Brain pericyte (primary cell): ENCODE measurements at regions not wholly inside any gene's neighbourhood (a gene's known extent, or its start where the extent isn't known, plus 50 kb on each side); places are given as distances from the start of the nearest gene placed in this dataset.

Experiments
- DNase-seq: peaks from one replicate; pipeline ENCODE4 v3.0.0-alpha.2; 2012; ENCODE audit warnings: low read depth, low spot score

DNA sequence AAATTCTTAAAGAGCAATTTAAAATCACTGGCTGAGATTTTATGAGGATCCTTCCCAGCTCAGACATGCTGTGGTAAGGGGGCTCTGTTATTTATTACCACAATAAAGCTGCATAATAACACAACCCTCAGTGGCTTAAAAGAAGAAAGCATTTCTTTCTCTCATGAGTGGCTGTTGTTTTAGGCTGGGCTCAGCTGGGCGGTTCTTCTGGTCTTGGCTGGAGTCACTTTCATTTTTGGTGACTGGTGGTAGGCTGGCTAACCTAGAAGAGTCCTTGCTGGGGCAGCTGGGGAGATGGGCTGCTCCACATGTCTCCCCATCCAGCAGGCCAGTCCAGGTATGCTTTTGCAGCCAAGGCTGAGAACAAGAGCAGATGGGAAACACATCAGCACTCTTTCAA is 113.0 kb upstream of the MSX1 start:
- DNase-seq: no peak

- no peak for DNase-seq
Observed at GRCh38 chr4:4740071-4740470, 119.4 kb upstream of the MSX1 start.

GRCh38 chr4:4735870-4736269 is 123.6 kb upstream of the MSX1 start:
- no peak for DNase-seq

DNA sequence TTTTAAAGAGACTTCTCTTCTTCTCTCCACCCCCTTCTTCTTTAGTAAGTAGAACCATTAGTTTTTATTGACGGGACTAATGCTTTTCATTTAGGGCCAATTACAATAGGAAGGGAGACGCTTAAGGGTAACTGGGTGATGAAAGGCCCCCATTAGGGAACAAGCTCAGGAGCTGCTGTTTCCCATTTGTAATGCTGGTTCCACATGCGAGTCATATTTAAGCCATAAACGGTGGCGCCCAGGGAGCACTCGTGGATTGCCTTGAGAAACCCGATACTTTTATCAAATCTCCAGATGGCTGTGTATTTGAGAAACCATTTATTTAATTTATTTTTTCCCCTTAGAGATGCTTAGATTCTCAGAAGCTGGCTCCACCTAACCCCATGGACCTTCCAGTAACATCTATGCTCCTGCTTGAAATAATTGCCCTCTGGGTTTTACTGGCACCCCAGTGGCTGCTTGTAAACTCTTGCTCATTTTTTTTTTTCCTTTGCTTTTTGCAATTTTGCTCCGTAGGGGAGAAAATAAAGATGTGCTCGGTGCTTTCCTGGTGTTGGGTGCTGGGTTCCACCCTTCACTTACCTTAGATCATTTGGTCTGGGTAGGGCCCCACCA is 124.2 kb upstream of the MSX1 start:
- DNase-seq: no peak

DNA sequence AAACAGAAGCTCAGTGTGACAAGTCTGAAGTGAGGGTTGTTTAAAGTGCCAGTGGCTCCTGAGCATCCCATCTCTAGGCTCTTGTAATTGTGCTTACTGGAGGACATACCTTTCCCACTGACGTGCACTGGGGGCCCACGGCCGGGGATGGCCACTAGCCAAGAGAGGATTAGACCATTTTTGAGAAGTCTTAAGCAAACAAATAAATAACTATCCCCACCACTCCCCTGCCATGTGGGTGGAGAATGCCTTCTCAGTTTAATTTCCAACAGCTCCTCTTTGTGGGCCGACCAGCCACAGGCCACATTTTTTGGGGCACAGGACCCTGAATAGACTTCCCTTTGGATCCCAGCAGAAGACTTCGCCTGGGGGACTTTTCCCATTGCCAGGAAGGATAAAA is 125.0 kb upstream of the MSX1 start:
- no peak for DNase-seq

DNA sequence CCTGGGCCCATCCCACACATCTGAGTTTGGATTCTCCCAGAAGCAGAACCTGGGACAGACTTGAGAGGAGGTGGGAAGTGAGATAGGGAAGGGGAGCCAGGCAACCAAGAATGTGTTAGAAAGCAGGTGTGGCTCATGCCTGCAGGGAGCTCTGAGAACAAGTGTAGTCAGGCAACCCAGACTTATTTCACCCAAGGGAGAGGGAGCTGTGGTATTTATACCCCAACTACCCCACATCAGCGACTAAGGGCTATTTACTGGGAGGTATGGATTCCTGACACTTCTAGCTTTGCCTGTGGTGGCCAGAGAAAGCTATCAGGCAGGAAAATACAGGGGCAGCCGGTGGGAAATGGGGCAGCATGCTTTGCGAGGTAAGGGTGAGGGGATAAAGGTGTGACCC is 125.8 kb upstream of the MSX1 start:
- DNase-seq: no peak

GRCh38 chr4:4730249-4730648 is 129.2 kb upstream of the MSX1 start:
- no peak for DNase-seq

DNA sequence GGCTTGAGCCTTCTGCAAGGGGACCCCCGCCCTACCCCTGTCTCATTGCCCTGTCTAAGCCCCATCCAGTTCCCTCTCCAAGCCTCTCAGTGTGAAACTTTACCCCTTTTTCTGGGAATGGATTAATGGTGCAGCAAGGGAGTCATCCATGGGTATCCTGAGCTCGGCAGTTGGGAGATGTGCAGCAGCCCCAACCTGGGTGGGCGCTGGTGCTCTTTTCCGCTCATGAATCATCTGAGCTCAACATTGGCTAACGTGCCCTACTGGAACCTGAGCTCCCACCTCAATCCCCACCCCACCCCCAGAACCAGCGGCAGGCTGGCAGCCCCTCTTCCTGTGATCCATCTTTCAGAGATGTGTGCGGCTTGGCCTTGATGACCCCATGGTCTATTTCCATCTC is 130.3 kb upstream of the MSX1 start:
- DNase-seq: no peak

DNA sequence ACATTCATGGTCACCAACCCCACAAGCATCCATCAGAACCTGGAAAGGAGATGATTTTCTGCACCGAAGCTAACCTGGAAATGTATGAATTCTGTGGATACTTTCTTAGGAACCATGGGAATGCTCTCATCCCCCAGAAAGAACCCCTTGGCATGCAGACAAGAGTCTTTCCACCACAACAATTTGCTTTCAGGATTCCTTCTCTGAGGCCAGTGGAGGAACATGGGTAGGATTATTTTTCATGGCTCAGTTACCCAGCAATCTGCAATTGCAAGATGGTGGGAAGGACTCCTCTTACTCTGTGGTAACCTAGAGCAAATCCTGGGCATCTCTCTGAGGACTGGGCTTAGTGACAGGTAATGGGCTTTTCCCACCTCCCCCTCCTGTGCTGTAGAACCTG is 131.9 kb upstream of the MSX1 start:
- no peak for DNase-seq

DNA sequence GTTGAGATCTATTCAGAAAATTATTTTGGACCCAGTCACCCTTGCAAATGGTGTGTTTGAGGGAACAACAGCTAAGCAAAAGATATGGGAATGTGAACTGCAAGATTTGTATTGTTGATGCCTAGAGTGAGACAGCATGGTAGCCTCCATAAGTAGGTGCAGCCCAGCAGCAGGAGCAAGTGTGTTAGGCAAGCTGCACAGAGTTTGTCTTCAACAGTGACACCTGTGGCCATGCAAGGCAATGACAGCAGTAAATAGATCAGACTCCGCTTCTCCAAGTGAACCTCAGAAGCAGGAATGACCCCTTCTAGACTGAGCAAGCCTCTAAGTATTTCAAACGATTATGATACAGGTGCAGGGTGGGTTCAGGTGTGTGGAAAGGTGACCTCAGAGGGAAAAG is 133.4 kb upstream of the MSX1 start:
- no peak for DNase-seq

DNA sequence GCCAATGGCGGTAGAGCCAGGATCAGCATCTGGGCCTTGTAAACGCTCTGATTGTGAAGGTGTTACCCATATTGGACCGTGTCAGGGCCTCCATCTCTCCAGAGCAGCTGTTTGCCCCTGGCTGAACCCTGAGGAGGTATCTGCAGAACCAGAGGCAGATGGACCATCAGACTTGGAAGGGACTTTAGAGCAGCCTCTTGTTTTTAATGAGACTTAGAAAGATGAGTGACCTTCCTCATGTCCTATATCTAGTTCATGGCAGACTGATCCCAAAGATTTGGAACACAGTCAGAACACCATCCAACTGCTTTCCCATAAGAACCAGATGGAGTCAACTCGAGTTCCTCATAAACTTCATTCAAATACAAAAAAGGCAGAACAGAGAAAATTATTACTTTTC is 135.1 kb upstream of the MSX1 start:
- no peak for DNase-seq

- DNase-seq: no peak
Observed at GRCh38 chr4:4721636-4722035, 137.8 kb upstream of the MSX1 start.

DNA sequence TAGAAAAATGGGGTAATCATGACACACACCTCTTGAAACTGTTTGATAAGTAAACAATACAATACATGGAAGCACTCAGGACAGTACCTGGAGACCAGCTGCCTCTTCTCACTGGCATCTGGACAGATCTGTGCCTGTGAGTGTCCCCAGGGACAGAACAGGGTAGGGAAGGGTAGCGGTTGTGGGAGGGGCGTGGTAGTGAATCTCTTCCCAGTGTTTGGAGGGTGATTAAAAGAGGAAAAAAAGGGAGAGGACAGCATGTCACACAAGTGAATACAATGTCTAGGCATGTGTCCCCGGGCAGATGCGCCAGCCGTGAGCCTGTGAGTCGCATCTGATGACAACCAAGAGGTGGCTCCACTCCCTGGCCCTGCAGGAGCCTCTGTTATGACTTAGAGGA is 138.8 kb upstream of the MSX1 start:
- no peak for DNase-seq

DNA sequence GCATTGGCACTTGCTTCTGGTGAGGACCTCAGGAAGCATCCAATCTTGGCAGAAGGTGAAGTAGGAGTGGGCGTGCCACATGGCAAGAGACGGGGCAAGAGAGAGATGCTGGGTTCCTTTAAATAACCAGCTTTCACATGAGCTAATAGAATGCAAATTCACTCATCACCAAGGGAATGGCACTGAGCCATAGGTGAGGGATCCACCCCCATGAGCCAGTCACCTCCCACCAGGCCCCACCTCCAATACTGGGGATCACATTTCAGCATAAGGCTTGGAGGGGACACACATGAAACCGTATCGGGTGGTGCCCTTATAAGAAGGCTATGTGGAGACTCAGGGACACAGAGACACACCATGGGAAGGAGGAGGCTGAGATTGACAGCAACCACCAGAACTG is 140.0 kb upstream of the MSX1 start:
- DNase-seq: no peak

- DNase-seq: no peak
Observed at GRCh38 chr4:4717692-4718091, 141.8 kb upstream of the MSX1 start.

DNA sequence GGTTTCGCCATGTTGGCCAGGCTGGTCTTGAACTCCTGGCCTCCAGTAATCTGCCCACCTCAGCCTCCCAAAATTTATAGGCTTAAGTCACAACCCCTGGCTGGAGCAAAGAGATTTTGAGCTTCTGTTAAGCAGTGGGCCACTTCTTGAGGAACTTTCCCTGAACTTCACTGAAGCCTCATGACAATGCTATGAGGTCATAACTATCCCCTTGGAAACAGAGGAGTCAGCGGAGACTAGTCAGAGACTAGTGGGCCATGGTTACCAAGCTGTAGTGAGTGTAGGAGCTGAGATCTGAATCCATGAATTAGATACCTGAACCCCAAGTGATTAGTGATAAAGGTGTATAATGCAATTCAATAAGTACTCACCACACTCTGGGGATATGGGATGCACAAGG is 145.1 kb upstream of the MSX1 start:
- no peak for DNase-seq

DNA sequence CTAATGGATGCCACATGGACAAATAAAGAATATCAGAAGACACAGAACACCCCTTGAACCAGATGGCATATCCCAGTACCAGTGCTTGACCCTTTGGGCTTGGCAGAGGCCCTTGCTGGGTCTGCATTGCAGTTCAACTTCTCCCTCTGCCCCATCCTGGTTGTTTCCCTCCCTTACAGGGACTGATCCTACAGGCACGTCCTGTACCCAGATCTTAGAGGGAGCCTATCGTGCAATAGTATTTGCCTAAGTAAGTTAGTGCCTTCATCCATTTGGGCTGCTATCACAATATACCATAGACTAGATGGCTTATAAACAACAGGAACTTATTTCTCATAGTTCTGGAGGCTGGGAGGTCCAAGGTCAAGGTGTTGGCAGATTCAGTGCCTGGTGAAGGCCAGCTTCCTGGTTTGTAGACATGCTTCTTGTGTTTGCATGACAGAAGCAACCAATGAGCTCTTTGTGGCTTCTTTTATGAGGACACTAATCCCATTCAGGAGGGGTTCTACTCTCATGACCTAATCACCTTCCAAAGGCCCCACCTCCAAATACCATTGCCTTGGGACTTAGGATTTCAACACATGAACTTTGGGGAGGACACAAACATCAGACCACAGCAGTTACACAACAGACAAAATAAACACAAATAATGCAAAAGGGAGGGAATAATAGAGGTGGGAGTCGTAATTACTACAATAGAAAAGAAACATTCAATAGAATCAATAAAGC is 146.5 kb upstream of the MSX1 start:
- DNase-seq: no peak

- DNase-seq: no peak
Observed at GRCh38 chr4:4711902-4712301, 147.6 kb upstream of the MSX1 start.

DNA sequence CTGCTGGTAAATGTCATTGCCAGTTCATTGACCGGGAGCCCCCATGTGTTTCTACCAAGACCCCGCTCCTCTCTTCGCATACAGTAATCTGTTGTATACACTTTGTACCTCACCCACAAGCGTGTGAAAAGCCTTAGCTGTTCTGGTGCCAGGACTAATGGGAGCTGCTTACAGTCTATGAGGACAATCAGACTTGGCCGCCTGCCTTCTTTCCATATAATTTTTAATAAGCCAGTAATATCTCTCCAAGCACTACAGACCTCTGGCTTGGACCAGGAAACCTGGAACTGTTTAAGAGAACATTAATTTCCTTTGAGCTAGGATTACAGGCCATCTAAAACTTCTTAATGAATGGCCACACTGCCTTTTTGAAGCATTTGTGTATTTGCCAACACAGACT is 149.7 kb upstream of the MSX1 start:
- no peak for DNase-seq

- DNase-seq: no peak
Observed at GRCh38 chr4:4704267-4704666, 155.2 kb upstream of the MSX1 start.

DNA sequence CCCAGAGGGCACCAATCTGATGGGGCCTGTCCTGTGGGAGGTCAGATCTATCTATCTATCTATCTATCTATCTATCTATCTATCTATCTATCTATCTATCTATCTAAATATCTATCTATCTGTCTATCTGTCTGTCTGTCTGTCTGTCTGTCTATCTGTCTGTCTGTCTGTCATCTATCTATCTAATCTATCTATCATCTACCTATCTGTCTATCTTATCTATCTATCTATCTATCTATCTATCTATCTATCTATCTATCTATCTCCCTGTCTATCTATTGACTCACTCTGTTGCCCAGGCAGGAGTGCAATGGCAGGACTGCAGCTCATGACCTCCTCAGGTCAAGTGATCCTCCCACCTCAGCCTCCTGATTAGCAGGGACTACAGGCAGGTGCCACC is 155.7 kb upstream of the STX18 start:
- DNase-seq: no peak

DNA sequence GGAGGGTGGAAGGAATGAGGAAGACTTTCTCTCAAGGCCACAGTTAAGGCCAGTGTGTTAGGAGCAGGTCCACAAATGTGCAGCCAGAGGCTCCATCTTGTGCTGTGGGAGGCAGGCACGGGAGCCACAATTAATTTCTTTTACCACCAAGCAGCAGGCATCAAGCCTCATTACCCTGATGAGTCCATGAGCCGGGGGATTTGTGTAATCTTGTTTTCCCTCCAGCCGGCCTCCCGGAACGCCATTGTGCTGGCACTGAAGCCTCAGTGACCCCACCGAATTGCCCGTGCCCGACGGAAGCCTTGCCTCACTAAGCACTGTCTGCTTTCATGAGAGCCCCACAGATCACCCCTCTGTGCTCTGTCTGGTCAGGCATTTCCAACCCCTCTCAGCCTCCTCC is 154.7 kb upstream of the STX18 start:
- no peak for DNase-seq

GRCh38 chr4:4695497-4695896 is 153.6 kb upstream of the STX18 start:
- DNase-seq: no peak

GRCh38 chr4:4694827-4695226 is 153.0 kb upstream of the STX18 start:
- DNase-seq: no peak
